H1 (cell line): ENCODE measurements at regions not wholly inside any gene's neighbourhood (a gene's known extent, or its start where the extent isn't known, plus 50 kb on each side); places are given as distances from the start of the nearest gene placed in this dataset.
A peak's percentile ranks its signal among the peaks of the same experiment; 100 is the strongest.

Experiments used
- CTCF ChIA-PET: fragments of 300-600 bp; sonication (Branson Sonifier 250); formaldehyde crosslinking; loops from one replicate; lab custom pipeline; 2021; ENCODE audit not compliant: partially characterized antibody; lab: Charles Lee
- POLR2A ChIA-PET: fragments of 300-600 bp; sonication (Branson Sonifier 250); formaldehyde crosslinking; loops from one replicate; lab custom pipeline; 2021; ENCODE audit warnings: inconsistent platforms; ENCODE audit not compliant: partially characterized antibody; lab: Charles Lee
- DNase-seq, 2 experiments: peaks; one replicate each; pipeline versions ENCODE4 v3.0.0 to v3.0.0-alpha.2; 2010 to 2022; ENCODE audit warnings: low spot score in 2 of 2, low read depth in 1 of 2, mixed read lengths in 1 of 2
- FAIRE-seq: peaks from 2 replicates; lab custom pipeline; 2011; peaks lifted over from hg19 to GRCh38; lab: Jason Lieb, UNC
- H2AFZ ChIP-seq: 2 replicates; pipeline ENCODE4 v1.8.1; 2012; ENCODE audit warnings: low read length, inconsistent platforms
- H2AK5ac ChIP-seq: 2 replicates; pipeline ENCODE4 v1.6.1; 2013; ENCODE audit warnings: low read depth, low read length
- H2BK120ac ChIP-seq: replicated peaks from 2 replicates; pipeline ENCODE3; 2013; ENCODE audit warnings: low read depth, low read length, inconsistent platforms
- H2BK12ac ChIP-seq: 2 replicates; pipeline ENCODE4 v1.6.1; 2013; ENCODE audit warnings: low read depth, low read length
- H2BK15ac ChIP-seq: 2 replicates; pipeline ENCODE4 v1.6.1; 2013; ENCODE audit warnings: low read length
- H2BK20ac ChIP-seq: 2 replicates; pipeline ENCODE4 v1.6.1; 2013; ENCODE audit warnings: low read length
- H2BK5ac ChIP-seq: 2 replicates; pipeline ENCODE4 v1.6.1; 2013; ENCODE audit warnings: low read depth, low read length
- H3K14ac ChIP-seq: 2 replicates; pipeline ENCODE4 v1.6.1; 2013; ENCODE audit warnings: inconsistent platforms; ENCODE audit not compliant: insufficient read length
- H3K18ac ChIP-seq: 2 replicates; pipeline ENCODE4 v1.6.1; 2013; ENCODE audit warnings: low read length; ENCODE audit errors: extremely low read depth
- H3K23ac ChIP-seq: 2 replicates; pipeline ENCODE4 v1.6.1; 2013; ENCODE audit warnings: inconsistent platforms; ENCODE audit not compliant: insufficient read length
- H3K23me2 ChIP-seq: 2 replicates; pipeline ENCODE4 v1.6.1; 2013; ENCODE audit warnings: low read depth, low read length
- H3K27ac ChIP-seq: 2 replicates; pipeline ENCODE4 v1.6.1; 2011; ENCODE audit warnings: low read depth, low read length, inconsistent platforms
- H3K27me3 ChIP-seq, 4 experiments: replicated peaks in 1 of 4; 1 replicate in 1 of 4; 2 replicates in 3 of 4; pipeline versions ENCODE4 v1.6.1 to v1.8.1; 2011 to 2013; ENCODE audit warnings: low read length in 3 of 4, mild to moderate bottlenecking in 3 of 4, inconsistent platforms in 2 of 4, mixed read lengths in 2 of 4, moderate library complexity in 1 of 4; ENCODE audit not compliant: control insufficient read depth in 3 of 4, insufficient read depth in 3 of 4; ENCODE audit errors: extremely low read depth in 1 of 4
- H3K36me3 ChIP-seq, 4 experiments: 2 replicates each; pipeline versions ENCODE4 v1.6.1 to v1.8.1; 2011 to 2013; ENCODE audit warnings: mild to moderate bottlenecking in 4 of 4, low read length in 3 of 4, moderate library complexity in 2 of 4, control low read depth in 1 of 4, inconsistent platforms in 1 of 4; ENCODE audit not compliant: insufficient read depth in 4 of 4, control insufficient read depth in 2 of 4
- H3K4ac ChIP-seq: replicated peaks from 2 replicates; pipeline ENCODE3; 2013; ENCODE audit warnings: low read length, low read depth, mixed read lengths, inconsistent platforms; ENCODE audit not compliant: insufficient read length
- H3K4me1 ChIP-seq, 4 experiments: replicated peaks in 1 of 4; 1 replicate in 1 of 4; 2 replicates in 3 of 4; pipeline versions ENCODE4 v1.6.1 to v1.8.1; 2011 to 2013; ENCODE audit warnings: low read length in 3 of 4, inconsistent platforms in 2 of 4, mixed read lengths in 1 of 4; ENCODE audit not compliant: insufficient read depth in 4 of 4, control insufficient read depth in 3 of 4
- H3K4me2 ChIP-seq, 2 experiments: 2 replicates each; pipeline versions ENCODE4 v1.6.1 to v1.8.1; 2011 to 2013; ENCODE audit warnings: low read depth in 2 of 2, low read length in 2 of 2, control low read depth in 1 of 2, inconsistent platforms in 1 of 2, mild to moderate bottlenecking in 1 of 2; ENCODE audit not compliant: insufficient read depth in 1 of 2
- H3K4me3 ChIP-seq, 4 experiments: fragments of 200-600, 300-600 bp in 1 of 4; sonication (generic), shearing (Covaris generic), sonication (Bioruptor Twin) in 1 of 4; 2 replicates each; pipeline versions ENCODE4 v1.5.1 to v1.8.1; 2011 to 2016; ENCODE audit warnings: low read length in 4 of 4, low read depth in 3 of 4, control low read depth in 2 of 4, inconsistent platforms in 2 of 4, mild to moderate bottlenecking in 2 of 4, mixed read lengths in 1 of 4, moderate library complexity in 1 of 4; ENCODE audit not compliant: insufficient read depth in 2 of 4; ENCODE audit errors: extremely low read depth in 1 of 4
- H3K56ac ChIP-seq: replicated peaks from 2 replicates; pipeline ENCODE3; 2013; ENCODE audit warnings: low read depth, mild to moderate bottlenecking, mixed read lengths, low read length, inconsistent platforms; ENCODE audit not compliant: insufficient read length
- H3K79me1 ChIP-seq: 2 replicates; pipeline ENCODE4 v1.6.1; 2013; ENCODE audit warnings: low read depth, low read length, control low read depth
- H3K79me2 ChIP-seq, 2 experiments: 2 replicates each; pipeline versions ENCODE4 v1.6.1 to v1.8.1; 2012 to 2013; ENCODE audit warnings: low read length in 2 of 2, mild to moderate bottlenecking in 2 of 2, inconsistent platforms in 1 of 2; ENCODE audit not compliant: insufficient read depth in 2 of 2, control insufficient read depth in 1 of 2
- H3K9ac ChIP-seq, 4 experiments: replicated peaks in 1 of 4; 1 replicate in 1 of 4; 2 replicates in 3 of 4; pipeline versions ENCODE4 v1.6.1 to v1.8.1; 2011 to 2013; ENCODE audit warnings: low read depth in 3 of 4, low read length in 3 of 4, control low read depth in 2 of 4, mild to moderate bottlenecking in 2 of 4, moderate library complexity in 2 of 4, inconsistent platforms in 1 of 4; ENCODE audit errors: extremely low read depth in 1 of 4
- H3K9me3 ChIP-seq, 2 experiments: 2 replicates each; pipeline versions ENCODE4 v1.6.1 to v1.8.1; 2012 to 2013; ENCODE audit warnings: mild to moderate bottlenecking in 2 of 2, moderate library complexity in 2 of 2, control low read depth in 1 of 2, inconsistent platforms in 1 of 2, low read depth in 1 of 2, low read length in 1 of 2, mixed read lengths in 1 of 2; ENCODE audit not compliant: insufficient read depth in 2 of 2
- H4K20me1 ChIP-seq, 2 experiments: replicated peaks in 1 of 2; 2 replicates each; pipeline versions ENCODE3 to v1.8.1; 2011 to 2013; ENCODE audit warnings: inconsistent platforms in 2 of 2, low read length in 2 of 2, mild to moderate bottlenecking in 1 of 2; ENCODE audit not compliant: insufficient read depth in 2 of 2, control insufficient read depth in 1 of 2
- H4K5ac ChIP-seq: 2 replicates; pipeline ENCODE4 v1.6.1; 2013; ENCODE audit warnings: low read length, low read depth, mixed read lengths, inconsistent platforms; ENCODE audit not compliant: insufficient read length
- H4K8ac ChIP-seq: 2 replicates; pipeline ENCODE4 v1.8.0; 2013; ENCODE audit warnings: mild to moderate bottlenecking, moderate library complexity, low read length, inconsistent platforms; ENCODE audit not compliant: insufficient read depth; ENCODE audit errors: extremely low read depth
- H4K91ac ChIP-seq: replicated peaks from 2 replicates; pipeline ENCODE3; 2013; ENCODE audit warnings: low read length, mixed read lengths, inconsistent platforms; ENCODE audit not compliant: insufficient read length
- CHD1 ChIP-seq: IDR thresholded peaks from 2 replicates; pipeline ENCODE4 v1.6.1; 2012; ENCODE audit warnings: low read depth, low read length, improper control_type of control experiment
- CHD2 ChIP-seq: IDR thresholded peaks from 2 replicates; pipeline ENCODE4 v1.6.1; 2012; ENCODE audit warnings: low read length, improper control_type of control experiment
- EGR1 ChIP-seq: IDR thresholded peaks from 2 replicates; pipeline ENCODE4 v1.6.1; 2011; ENCODE audit warnings: low read depth, low read length, borderline replicate concordance
- FOSL1 ChIP-seq: IDR thresholded peaks from 2 replicates; pipeline ENCODE4 v1.6.1; 2011; ENCODE audit warnings: mild to moderate bottlenecking, low read depth, low read length, moderate library complexity; ENCODE audit not compliant: insufficient read depth
- JUND ChIP-seq: IDR thresholded peaks from 2 replicates; pipeline ENCODE4 v1.6.1; 2011; ENCODE audit warnings: mild to moderate bottlenecking, improper control_type of control experiment, low read length
- KDM4A ChIP-seq: IDR thresholded peaks from one replicate; pipeline ENCODE4 v1.7.1; 2012; ENCODE audit warnings: low read depth, mild to moderate bottlenecking, moderate library complexity, low read length, inconsistent platforms; ENCODE audit not compliant: severe bottlenecking
- NANOG ChIP-seq: IDR thresholded peaks from 2 replicates; pipeline ENCODE4 v1.6.1; 2011; ENCODE audit warnings: low read length, low read depth, mild to moderate bottlenecking, inconsistent platforms; ENCODE audit not compliant: insufficient read depth, poor library complexity, severe bottlenecking
- TBP ChIP-seq: IDR thresholded peaks from 2 replicates; pipeline ENCODE4 v1.6.1; 2011; ENCODE audit warnings: low read depth, low read length, improper control_type of control experiment
- WGBS, 2 experiments: shearing (Covaris generic) in 1 of 2; methylation state at CpG; one replicate each; pipeline versions ENCODE4 v1.1.6 to v1.1.7; 2013 to 2015; ENCODE audit warnings: low lambda C conversion rate in 2 of 2, mixed read lengths in 2 of 2, inconsistent platforms in 1 of 2, low coverage in 1 of 2, missing lambda C conversion rate in 1 of 2; ENCODE audit not compliant: insufficient replicate concordance in 2 of 2, insufficient coverage in 1 of 2, insufficient read length in 1 of 2; ENCODE audit errors: extremely low coverage in 1 of 2, missing lambda C conversion rate in 1 of 2; 5-methylcytosine and 5-hydroxymethylcytosine counted together
- TF ChIP-seq, protein P1 (sequence below): IDR thresholded peaks from 2 replicates; pipeline ENCODE4 v1.6.1; 2012; ENCODE audit warnings: inconsistent platforms
- TF ChIP-seq, protein P2 (sequence below): IDR thresholded peaks from 2 replicates; pipeline ENCODE4 v1.6.1; 2011; ENCODE audit warnings: low read length, improper control_type of control experiment
- TF ChIP-seq, protein P3 (sequence below): IDR thresholded peaks from 2 replicates; pipeline ENCODE4 v1.6.1; 2011; ENCODE audit warnings: low read depth, mild to moderate bottlenecking, low read length; ENCODE audit not compliant: insufficient read depth

DNA sequence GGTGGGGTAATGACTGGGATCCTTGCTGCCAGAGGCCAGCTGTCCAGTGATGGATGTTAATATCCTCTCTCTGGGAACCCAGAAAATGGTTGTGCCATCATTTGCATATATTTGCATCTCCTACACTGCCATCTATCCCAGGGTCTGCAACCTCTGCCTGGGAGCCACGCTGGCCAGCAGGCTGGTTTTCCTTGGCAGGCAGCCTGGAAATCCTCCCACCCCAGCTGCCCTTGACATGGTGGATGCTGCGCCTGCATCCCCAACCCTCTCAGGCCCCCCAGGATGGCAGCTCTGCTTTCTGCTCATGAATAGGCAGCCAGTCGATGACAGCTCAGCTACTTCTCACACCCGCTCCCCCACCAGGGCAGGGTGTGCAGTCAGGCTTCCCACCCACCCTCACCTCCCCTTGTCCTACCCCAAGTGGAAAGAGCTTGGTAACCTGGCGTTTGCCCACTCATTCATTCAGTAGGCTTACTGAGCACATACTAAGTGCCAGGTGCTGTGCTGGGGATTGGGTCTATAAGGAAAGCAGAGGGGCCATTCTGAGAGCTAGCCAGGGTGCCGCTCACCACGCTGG is 202.5 kb downstream of the TRIM29 start:
- no peak overlapping the region for H3K27ac ChIP-seq
- peak overlapping the region; percentile 46 for H4K91ac ChIP-seq
- H2AK5ac ChIP-seq: no peak overlapping the region
- H3K4me1 ChIP-seq: peaks cover 3 to 22% (median 11%) of the 10 kb centered on the region in 4 experiments
- peak overlapping the region; percentile 23; the same call in 1 of the 2 replicates for H2BK12ac ChIP-seq
- H3K9ac ChIP-seq: no peak overlapping the region
- peak overlapping the region; percentile 66 for H3K18ac ChIP-seq
- no peaks in the 10 kb centered on the region for H3K23me2 ChIP-seq
- 81% methylated on average over 6 of the region's 7 CpGs; no CpG with 5 or more reads in 1 of the 2 experiments for WGBS, 2 experiments
- no peak overlapping the region for H4K8ac ChIP-seq
- 0 out of 2 replicates have a peak overlapping the region, but pooled peaks have one; percentile 14 for H2BK5ac ChIP-seq
- no peak overlapping the region for H2AFZ ChIP-seq
- H3K4me3 ChIP-seq: no peak overlapping the region
- H3K4me2 ChIP-seq: peak overlapping the region; percentile 48 to 53; a peak in 2 of 4 replicates
- ChIA-PET CTCF (interaction anchor here (0.6 to 1.9 kb wide), 13 partner anchors 18 to 361 kb away, joined by 3 to 6 read pairs (median 3); partner anchors contain the start of gene NECTIN1), POLR2A (no interaction called here)
- no peak overlapping the region for H3K4ac ChIP-seq
- no peak for DNase-seq
- no peaks in the 10 kb centered on the region for H3K9me3 ChIP-seq
- H3K79me2 ChIP-seq: no peaks in the 10 kb centered on the region
- no peak for FAIRE-seq
- H3K36me3 ChIP-seq: no peaks in the 10 kb centered on the region
- H2BK20ac ChIP-seq: peak overlapping the region; percentile 26; the same call in 1 of the 2 replicates
- no peak overlapping the region for H3K14ac ChIP-seq
- H3K27me3 ChIP-seq: no peaks in the 10 kb centered on the region; a peak in 1 of 7 replicates
- no peak overlapping the region for H4K5ac ChIP-seq
- H2BK120ac ChIP-seq: peak overlapping the region; percentile 45
- no peaks in the 10 kb centered on the region for H3K79me1 ChIP-seq
- no peak overlapping the region for H2BK15ac ChIP-seq
- no peak overlapping the region for H3K23ac ChIP-seq
- H4K20me1 ChIP-seq: no peaks in the 10 kb centered on the region
- H3K56ac ChIP-seq: no peak overlapping the region
- TF ChIP-seq KDM4A: no peak
- no peak for TF ChIP-seq JUND
- TF ChIP-seq CHD1: no peak
- TF ChIP-seq, protein P1, sequence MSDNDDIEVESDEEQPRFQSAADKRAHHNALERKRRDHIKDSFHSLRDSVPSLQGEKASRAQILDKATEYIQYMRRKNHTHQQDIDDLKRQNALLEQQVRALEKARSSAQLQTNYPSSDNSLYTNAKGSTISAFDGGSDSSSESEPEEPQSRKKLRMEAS: no peak
- TF ChIP-seq FOSL1: no peak
- no peak for TF ChIP-seq NANOG
- TF ChIP-seq, protein P2, sequence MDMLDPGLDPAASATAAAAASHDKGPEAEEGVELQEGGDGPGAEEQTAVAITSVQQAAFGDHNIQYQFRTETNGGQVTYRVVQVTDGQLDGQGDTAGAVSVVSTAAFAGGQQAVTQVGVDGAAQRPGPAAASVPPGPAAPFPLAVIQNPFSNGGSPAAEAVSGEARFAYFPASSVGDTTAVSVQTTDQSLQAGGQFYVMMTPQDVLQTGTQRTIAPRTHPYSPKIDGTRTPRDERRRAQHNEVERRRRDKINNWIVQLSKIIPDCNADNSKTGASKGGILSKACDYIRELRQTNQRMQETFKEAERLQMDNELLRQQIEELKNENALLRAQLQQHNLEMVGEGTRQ: no peak
- TF ChIP-seq CHD2: no peak
- no peak for TF ChIP-seq TBP
- TF ChIP-seq, protein P3, sequence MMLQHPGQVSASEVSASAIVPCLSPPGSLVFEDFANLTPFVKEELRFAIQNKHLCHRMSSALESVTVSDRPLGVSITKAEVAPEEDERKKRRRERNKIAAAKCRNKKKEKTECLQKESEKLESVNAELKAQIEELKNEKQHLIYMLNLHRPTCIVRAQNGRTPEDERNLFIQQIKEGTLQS: no peak
- no peak for TF ChIP-seq EGR1
